Inflammatory macrophage (primary cell): ENCODE measurements at regions not wholly inside any gene's neighbourhood (a gene's known extent, or its start where the extent isn't known, plus 50 kb on each side); places are given as distances from the start of the nearest gene placed in this dataset.

ENCODE experiments used
- DNase-seq, 2 donors: peaks; one replicate each; pipeline ENCODE4 v3.0.0-alpha.2; 2020 to 2022

GRCh38 chr10:8722835-8723234 lies 668.3 kb downstream of the GATA3 start:
- DNase-seq: no peak

GRCh38 chr10:8725343-8725742 lies 670.9 kb downstream of the GATA3 start:
- DNase-seq: no peak

GRCh38 chr10:8726084-8726778 lies 671.7 kb downstream of the GATA3 start:
- DNase-seq: no peak

GRCh38 chr10:8726779-8727084 lies 672.2 kb downstream of the GATA3 start:
- no peak for DNase-seq

GRCh38 chr10:8731121-8732095 lies 676.9 kb downstream of the GATA3 start:
- DNase-seq: no peak

- DNase-seq: no peak
These were observed 684.5 kb downstream of the GATA3 start for GRCh38 chr10:8738987-8739386.

GRCh38 chr10:8752146-8752843 lies 697.8 kb downstream of the GATA3 start:
- DNase-seq: no peak

- DNase-seq: no peak
These were observed 703.5 kb downstream of the GATA3 start for GRCh38 chr10:8758029-8758428.

- no peak for DNase-seq
These were observed 712.4 kb downstream of the GATA3 start for GRCh38 chr10:8766899-8767298.

GRCh38 chr10:8767591-8767990 lies 713.1 kb downstream of the GATA3 start:
- no peak for DNase-seq

- no peak for DNase-seq
These were observed 713.9 kb downstream of the GATA3 start for GRCh38 chr10:8768341-8768740.

GRCh38 chr10:8768852-8769251 lies 714.4 kb downstream of the GATA3 start:
- DNase-seq: no peak

- DNase-seq: no peak
These were observed 722.6 kb downstream of the GATA3 start for GRCh38 chr10:8776926-8777622.

- DNase-seq: no peak
These were observed 724.2 kb downstream of the GATA3 start for GRCh38 chr10:8778713-8779112.

- no peak for DNase-seq
These were observed 733.2 kb downstream of the GATA3 start for GRCh38 chr10:8787649-8788048.

GRCh38 chr10:8790390-8790789 lies 735.9 kb downstream of the GATA3 start:
- no peak for DNase-seq

- no peak for DNase-seq
These were observed 740.4 kb downstream of the GATA3 start for GRCh38 chr10:8794860-8795259.

GRCh38 chr10:8800426-8800825 lies 745.9 kb downstream of the GATA3 start:
- DNase-seq: no peak

GRCh38 chr10:8803992-8804391 lies 749.5 kb downstream of the GATA3 start:
- no peak for DNase-seq

GRCh38 chr10:8810677-8811076 lies 756.2 kb downstream of the GATA3 start:
- no peak for DNase-seq

GRCh38 chr10:8811201-8811600 lies 756.7 kb downstream of the GATA3 start:
- no peak for DNase-seq

GRCh38 chr10:8815969-8816368 lies 761.5 kb downstream of the GATA3 start:
- DNase-seq: no peak

- DNase-seq: no peak
These were observed 762.8 kb downstream of the GATA3 start for GRCh38 chr10:8817299-8817698.
